GM12865 (cell line): ENCODE measurements at regions not wholly inside any gene's neighbourhood (a gene's known extent, or its start where the extent isn't known, plus 50 kb on each side); places are given as distances from the start of the nearest gene placed in this dataset.

Source experiments
- DNase-seq: peaks from one replicate; pipeline ENCODE4 v3.0.0; 2010; ENCODE audit warnings: low read depth
- H3K4me3 ChIP-seq: 2 replicates; pipeline ENCODE4 v1.5.1; 2011; ENCODE audit warnings: mild to moderate bottlenecking, low read depth, low read length, control low read depth
- CTCF ChIP-seq: IDR thresholded peaks from 2 replicates; pipeline ENCODE4 v1.5.1; 2011; ENCODE audit warnings: low read length, control low read depth, low read depth, inconsistent platforms; ENCODE audit not compliant: insufficient read depth; ENCODE audit errors: missing control alignments

- no peak overlapping the region for H3K4me3 ChIP-seq
- no peak for DNase-seq
- TF ChIP-seq CTCF, result no peak
Observed at GRCh38 chr12:127507341-127507740, 759.6 kb upstream of the TMEM132C start.

- no peak for TF ChIP-seq CTCF
- DNase-seq, result no peak
- no peak overlapping the region for H3K4me3 ChIP-seq
Observed at GRCh38 chr12:127509066-127509778, 757.7 kb upstream of the TMEM132C start.

- no peak overlapping the region for H3K4me3 ChIP-seq
- no peak for TF ChIP-seq CTCF
- DNase-seq, result no peak
Observed at GRCh38 chr12:127515941-127516340, 751.0 kb upstream of the TMEM132C start.

GRCh38 chr12:127516467-127516866 is 750.5 kb upstream of the TMEM132C start:
- no peak for DNase-seq
- no peak overlapping the region for H3K4me3 ChIP-seq
- no peak for TF ChIP-seq CTCF

- no peak overlapping the region for H3K4me3 ChIP-seq
- peak; percentile 8 for DNase-seq
- no peak for TF ChIP-seq CTCF
Observed at GRCh38 chr12:127519779-127520178, 747.2 kb upstream of the TMEM132C start.

- DNase-seq, result no peak
- H3K4me3 ChIP-seq, result no peak overlapping the region
- no peak for TF ChIP-seq CTCF
Observed at GRCh38 chr12:127526925-127527324, 740.0 kb upstream of the TMEM132C start.

- TF ChIP-seq CTCF, result no peak
- no peak overlapping the region for H3K4me3 ChIP-seq
- DNase-seq, result no peak
Observed at GRCh38 chr12:127528551-127528950, 738.4 kb upstream of the TMEM132C start.
